Urinary bladder (tissue), 3 donors: ENCODE measurements at regions not wholly inside any gene's neighbourhood (a gene's known extent, or its start where the extent isn't known, plus 50 kb on each side); places are given as distances from the start of the nearest gene placed in this dataset.

Experiments used
- DNase-seq: peaks from one replicate; pipeline ENCODE4 v3.0.0-alpha.2; 2015; ENCODE audit errors: extremely low spot score
- H3K27ac ChIP-seq: one replicate; pipeline ENCODE4 v1.5.1; 2013; ENCODE audit warnings: low read depth, mild to moderate bottlenecking, moderate library complexity
- H3K36me3 ChIP-seq: one replicate; pipeline ENCODE4 v1.6.1; 2013; ENCODE audit warnings: mild to moderate bottlenecking, moderate library complexity; ENCODE audit not compliant: insufficient read depth
- H3K4me1 ChIP-seq: one replicate; pipeline ENCODE4 v1.6.1; 2013; ENCODE audit warnings: mild to moderate bottlenecking, moderate library complexity; ENCODE audit not compliant: insufficient read depth
- H3K4me3 ChIP-seq: one replicate; pipeline ENCODE4 v1.5.1; 2013; ENCODE audit warnings: low read depth, low read length
- WGBS: extraction: QIAGEN DNeasy Blood & Tissue Kit; methylation state at CpG from one replicate; pipeline ENCODE4 v1.1.7; 2013; 5-methylcytosine and 5-hydroxymethylcytosine counted together
- donor health status: healthy with polysubstance abuse.
- donor health status: healthy.

DNA sequence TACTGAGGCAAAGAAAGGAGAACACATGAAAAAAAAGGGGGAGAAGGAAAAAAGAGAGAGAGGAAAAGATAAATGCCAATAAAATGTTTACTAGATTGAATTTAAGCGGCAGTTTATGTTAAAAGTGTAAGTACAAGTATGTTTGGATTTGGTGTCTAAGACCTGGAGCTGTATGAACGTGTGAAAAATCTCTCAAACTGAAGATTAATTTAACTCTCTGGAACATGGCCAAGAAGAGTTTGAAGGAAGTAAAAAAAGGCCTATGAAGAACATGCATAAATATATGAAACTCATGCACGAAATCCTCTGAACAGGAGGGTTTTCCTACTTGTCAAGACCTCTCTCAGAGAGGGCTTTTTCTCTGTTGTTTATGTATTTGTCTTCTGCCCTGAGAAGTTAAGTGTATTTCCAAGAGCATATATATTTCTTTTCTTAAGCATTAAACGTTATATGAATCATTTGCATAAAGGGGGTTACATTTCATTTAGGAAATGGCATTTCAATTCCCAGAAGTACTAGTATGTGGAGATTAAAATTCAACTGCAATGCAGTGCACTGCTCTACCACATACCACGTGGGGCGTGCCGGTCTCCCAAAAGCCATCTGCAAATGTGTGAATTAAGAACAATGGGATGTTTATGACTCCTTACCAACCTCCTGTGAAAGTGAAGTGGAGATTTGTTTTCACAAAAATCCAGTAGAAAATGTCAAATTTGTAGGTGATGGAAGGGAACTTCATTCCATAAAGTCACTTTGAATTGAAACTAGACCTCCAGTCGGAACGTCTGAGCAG is 281.1 kb upstream of the TRIB2 start:
- no peak overlapping the region for H3K4me3 ChIP-seq
- no peaks in the 10 kb centered on the region for H3K4me1 ChIP-seq
- no peak overlapping the region for H3K27ac ChIP-seq
- no peaks in the 10 kb centered on the region for H3K36me3 ChIP-seq
- DNase-seq, result no peak
- WGBS, result 87% methylated on average over 9 of the region's 9 CpGs

DNA sequence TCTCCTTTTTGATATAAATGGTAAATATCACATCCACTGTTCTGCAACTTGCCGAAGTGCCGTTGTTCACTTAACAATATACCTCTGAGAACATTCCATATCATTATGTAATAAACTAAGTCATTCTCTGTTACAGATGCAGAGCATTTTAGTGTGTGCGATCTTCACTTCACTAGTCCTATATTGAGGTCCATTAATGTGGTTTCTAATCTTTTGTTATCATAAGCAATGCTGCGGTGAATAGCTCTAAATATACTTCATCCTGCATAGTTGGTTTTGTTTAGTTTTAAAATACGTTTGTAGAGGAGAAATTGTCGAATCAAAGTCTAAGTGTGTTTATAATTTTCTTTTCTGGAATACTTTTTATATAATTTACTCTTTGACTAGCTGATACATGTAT is 280.3 kb upstream of the TRIB2 start:
- no peak overlapping the region for H3K4me3 ChIP-seq
- no peaks in the 10 kb centered on the region for H3K4me1 ChIP-seq
- WGBS, result 61% methylated on average over 6 of the region's 6 CpGs
- DNase-seq, result no peak
- H3K27ac ChIP-seq, result no peak overlapping the region
- H3K36me3 ChIP-seq, result no peaks in the 10 kb centered on the region

- WGBS, result 72% methylated on average over 5 of the region's 5 CpGs
- Histone ChIP-seq H3K4me1 (no peaks in the 10 kb centered on the region), H3K36me3 (no peaks in the 10 kb centered on the region), H3K27ac (no peak overlapping the region), H3K4me3 (no peak overlapping the region)
- DNase-seq, result no peak
Observed at GRCh38 chr2:12436935-12437561, 279.7 kb upstream of the TRIB2 start.

GRCh38 chr2:12440731-12441130 is 276.0 kb upstream of the TRIB2 start:
- no peaks in the 10 kb centered on the region for H3K36me3 ChIP-seq
- no peak overlapping the region for H3K4me3 ChIP-seq
- 60% methylated on average over 4 of the region's 4 CpGs for WGBS
- DNase-seq, result no peak
- no peaks in the 10 kb centered on the region for H3K4me1 ChIP-seq
- no peak overlapping the region for H3K27ac ChIP-seq

- no peak for DNase-seq
- no peaks in the 10 kb centered on the region for H3K4me1 ChIP-seq
- 70% methylated on average over 7 of the region's 7 CpGs for WGBS
- no peak overlapping the region for H3K4me3 ChIP-seq
- no peaks in the 10 kb centered on the region for H3K36me3 ChIP-seq
- H3K27ac ChIP-seq, result no peak overlapping the region
Observed at GRCh38 chr2:12441750-12442475, 274.8 kb upstream of the TRIB2 start.

DNA sequence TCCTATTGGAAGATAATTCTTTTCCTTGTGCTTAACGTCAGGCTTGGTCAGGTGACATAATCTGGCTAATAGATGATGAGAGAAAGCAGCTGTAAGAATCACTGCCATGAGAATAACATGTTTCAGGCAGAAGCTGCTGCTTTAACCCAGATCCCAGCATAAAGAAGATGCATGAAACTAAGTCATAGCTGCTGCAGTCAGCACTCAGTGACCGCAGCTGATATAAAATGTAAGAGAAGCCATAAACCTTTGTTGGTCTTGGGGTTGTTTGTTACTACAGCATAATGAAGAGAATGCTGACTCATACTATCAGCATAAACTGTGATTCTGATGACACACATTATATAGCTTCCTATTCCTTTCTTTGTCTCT is 274.3 kb upstream of the TRIB2 start:
- Histone ChIP-seq H3K36me3 (no peaks in the 10 kb centered on the region), H3K4me3 (no peak overlapping the region), H3K4me1 (no peaks in the 10 kb centered on the region), H3K27ac (no peak overlapping the region)
- 64% methylated on average over 2 of the region's 2 CpGs for WGBS
- no peak for DNase-seq

DNA sequence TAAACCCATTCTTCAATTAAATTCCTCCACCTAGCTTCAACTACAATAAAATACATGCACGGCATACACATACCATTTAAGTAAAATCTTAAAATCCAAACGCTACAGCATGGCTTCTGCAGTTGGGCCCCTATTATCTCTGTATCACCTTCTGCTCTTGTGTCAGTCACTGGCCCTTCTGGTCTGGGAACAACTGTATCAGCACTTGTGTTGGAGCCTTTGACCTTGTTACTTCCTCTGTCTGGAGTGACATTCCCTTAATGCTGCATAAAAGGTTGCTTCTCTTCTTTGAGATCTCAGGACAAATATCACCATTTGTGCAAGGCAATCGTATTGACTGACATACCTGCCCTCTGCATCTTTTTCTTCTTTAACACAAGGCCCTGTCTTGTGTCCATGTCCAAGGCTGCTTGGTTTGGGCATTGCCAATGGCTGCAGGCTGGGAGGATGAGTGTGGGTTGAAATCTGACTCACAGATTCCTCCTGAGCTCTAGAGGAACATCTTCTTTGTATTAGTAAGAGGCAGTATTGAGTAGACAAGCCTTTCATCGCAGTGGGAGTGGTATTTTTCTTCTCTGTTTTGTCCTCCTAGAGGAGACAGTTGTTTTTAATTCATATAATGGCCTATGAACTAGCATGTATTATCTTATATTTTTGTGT is 267.8 kb upstream of the TRIB2 start:
- no peaks in the 10 kb centered on the region for H3K4me1 ChIP-seq
- no peak overlapping the region for H3K27ac ChIP-seq
- no peak for DNase-seq
- H3K36me3 ChIP-seq, result no peaks in the 10 kb centered on the region
- H3K4me3 ChIP-seq, result no peak overlapping the region
- WGBS, result 90% methylated on average over 4 of the region's 4 CpGs

GRCh38 chr2:12451726-12452125 is 265.0 kb upstream of the TRIB2 start:
- no peak overlapping the region for H3K4me3 ChIP-seq
- no peaks in the 10 kb centered on the region for H3K36me3 ChIP-seq
- WGBS, result 21% methylated on average over 5 of the region's 5 CpGs
- H3K27ac ChIP-seq, result peak overlapping the region; percentile 2
- no peaks in the 10 kb centered on the region for H3K4me1 ChIP-seq
- no peak for DNase-seq

DNA sequence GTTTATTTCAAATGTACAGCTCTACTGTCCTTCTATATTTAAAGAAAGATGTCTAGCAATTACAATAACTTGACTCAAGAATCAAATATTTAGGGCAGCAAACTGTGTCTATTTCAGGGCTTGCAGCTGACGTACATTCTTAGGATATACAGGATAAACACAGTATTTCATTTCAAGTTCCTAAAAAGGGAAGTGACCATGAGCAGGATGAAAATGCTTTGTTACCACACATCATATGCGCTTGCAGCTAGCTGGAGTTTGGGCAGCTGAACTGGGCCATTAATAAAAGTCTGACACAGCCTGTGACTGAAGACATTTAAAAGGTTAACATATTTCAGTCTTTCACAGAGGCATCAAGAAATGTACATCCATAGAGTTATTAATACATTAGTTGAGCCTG is 264.6 kb upstream of the TRIB2 start:
- H3K36me3 ChIP-seq, result no peaks in the 10 kb centered on the region
- no peak for DNase-seq
- 17% methylated on average over 2 of the region's 2 CpGs for WGBS
- H3K4me1 ChIP-seq, result no peaks in the 10 kb centered on the region
- no peak overlapping the region for H3K4me3 ChIP-seq
- peak overlapping the region; percentile 2 for H3K27ac ChIP-seq

DNA sequence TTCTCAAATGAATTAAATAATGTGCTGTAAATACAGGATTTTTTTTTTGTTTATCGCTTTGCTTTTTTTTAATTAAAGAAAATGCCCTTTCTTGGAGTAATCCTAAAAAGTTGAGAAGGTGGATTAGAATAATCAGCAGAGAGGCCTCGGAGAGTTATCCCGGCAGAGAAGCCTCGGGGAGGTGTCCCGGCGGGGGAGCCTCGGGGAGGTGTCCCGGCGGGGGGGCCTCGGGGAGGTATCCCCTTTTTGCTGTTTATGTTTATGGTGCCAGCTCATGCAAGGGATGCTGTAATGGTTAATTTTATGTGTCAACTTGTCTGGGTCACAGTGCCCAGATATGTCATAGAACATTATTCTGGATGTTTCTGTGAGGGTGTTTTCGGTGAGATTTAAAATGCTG is 263.0 kb upstream of the TRIB2 start:
- H3K27ac ChIP-seq, result no peak overlapping the region
- DNase-seq, result no peak
- 95% methylated on average over 11 of the region's 11 CpGs for WGBS
- no peak overlapping the region for H3K4me3 ChIP-seq
- no peaks in the 10 kb centered on the region for H3K4me1 ChIP-seq
- H3K36me3 ChIP-seq, result no peaks in the 10 kb centered on the region

DNA sequence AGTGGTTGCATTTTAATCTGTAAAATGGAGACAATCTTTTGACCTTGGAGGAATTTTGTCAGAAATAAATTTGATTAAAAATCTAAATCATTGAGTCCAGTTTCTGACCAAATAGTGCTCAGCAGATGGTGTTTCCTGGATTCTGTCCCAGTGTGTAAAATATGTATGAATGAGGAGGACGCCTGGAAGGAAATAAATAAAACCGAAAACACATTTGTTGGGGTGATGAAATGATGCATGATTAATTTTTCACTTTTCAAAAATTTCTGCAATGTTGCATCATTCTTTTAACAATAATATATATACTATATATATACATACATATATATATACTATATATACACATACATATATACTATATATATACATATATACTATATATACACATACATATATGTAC is 261.1 kb upstream of the TRIB2 start:
- H3K4me3 ChIP-seq, result no peak overlapping the region
- WGBS, result 61% methylated on average over 2 of the region's 2 CpGs
- H3K27ac ChIP-seq, result no peak overlapping the region
- H3K4me1 ChIP-seq, result no peaks in the 10 kb centered on the region
- no peaks in the 10 kb centered on the region for H3K36me3 ChIP-seq
- DNase-seq, result no peak

DNA sequence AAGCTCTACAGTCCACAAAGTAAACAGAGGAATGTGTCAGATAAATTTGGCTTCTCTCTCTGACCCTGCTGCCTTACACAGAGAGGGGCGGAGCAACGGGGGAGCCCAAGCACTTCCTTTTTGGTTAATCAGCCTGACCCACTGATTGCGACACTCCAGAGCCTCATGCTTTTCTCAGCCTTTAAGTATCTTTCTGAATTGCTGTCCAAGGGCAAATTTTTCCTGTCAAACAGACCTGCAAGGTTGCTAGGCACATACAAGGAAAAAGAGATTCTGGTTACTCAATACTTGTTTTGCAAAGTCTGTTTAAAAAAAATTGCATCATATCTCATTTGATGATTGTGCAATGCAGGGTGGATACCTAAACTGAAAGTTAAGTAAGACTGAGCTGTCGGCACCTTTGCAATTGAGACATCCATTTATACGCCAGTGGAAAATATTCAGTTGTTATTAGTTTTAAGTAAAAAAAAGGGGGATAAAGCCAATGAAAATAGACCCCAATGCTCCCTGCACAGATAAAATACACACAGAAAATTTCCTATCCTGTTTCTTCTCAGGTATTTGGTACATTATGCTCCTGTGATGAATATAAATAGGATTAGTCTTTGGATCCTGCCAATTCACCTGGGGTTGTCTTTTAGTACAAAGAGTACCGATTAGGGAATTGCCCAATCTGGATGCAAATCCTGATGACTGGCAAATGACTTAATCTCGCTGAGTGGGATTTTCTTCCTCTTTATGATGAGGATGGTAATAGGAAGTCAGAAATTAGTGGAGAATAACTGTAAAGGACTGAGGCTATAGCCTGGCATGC is 260.2 kb upstream of the TRIB2 start:
- H3K4me3 ChIP-seq, result no peak overlapping the region
- 46% methylated on average over 7 of the region's 7 CpGs for WGBS
- peak overlapping the region; percentile 49 for H3K27ac ChIP-seq
- peak; percentile 69 for DNase-seq
- no peaks in the 10 kb centered on the region for H3K4me1 ChIP-seq
- no peaks in the 10 kb centered on the region for H3K36me3 ChIP-seq

DNA sequence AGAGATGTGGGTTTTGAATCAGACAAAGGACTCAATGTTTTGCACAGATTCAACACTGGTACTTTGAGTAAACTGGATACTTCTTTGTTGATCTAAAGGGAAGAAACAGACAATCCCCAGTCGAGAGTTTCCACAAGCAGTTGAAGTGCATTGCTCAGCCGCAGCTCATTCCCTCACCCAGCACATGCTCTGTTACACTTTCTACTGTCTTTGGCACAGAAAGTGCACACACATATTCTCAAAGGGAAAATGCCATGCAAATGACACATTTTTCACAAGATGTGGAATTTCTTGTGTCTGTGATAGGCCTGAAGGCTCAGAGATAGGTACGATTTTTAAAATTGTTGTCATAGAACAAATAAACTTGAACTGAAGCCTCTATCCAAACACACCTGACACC is 258.9 kb upstream of the TRIB2 start:
- Histone ChIP-seq H3K4me3 (no peak overlapping the region), H3K4me1 (no peaks in the 10 kb centered on the region), H3K36me3 (no peaks in the 10 kb centered on the region), H3K27ac (no peak overlapping the region)
- no peak for DNase-seq
- 77% methylated on average over 3 of the region's 3 CpGs for WGBS
